ENCODE measurements at regions not wholly inside any gene's neighbourhood (a gene's known extent, or its start where the extent isn't known, plus 50 kb on each side); places are given as distances from the start of the nearest gene placed in this dataset.

DNA sequence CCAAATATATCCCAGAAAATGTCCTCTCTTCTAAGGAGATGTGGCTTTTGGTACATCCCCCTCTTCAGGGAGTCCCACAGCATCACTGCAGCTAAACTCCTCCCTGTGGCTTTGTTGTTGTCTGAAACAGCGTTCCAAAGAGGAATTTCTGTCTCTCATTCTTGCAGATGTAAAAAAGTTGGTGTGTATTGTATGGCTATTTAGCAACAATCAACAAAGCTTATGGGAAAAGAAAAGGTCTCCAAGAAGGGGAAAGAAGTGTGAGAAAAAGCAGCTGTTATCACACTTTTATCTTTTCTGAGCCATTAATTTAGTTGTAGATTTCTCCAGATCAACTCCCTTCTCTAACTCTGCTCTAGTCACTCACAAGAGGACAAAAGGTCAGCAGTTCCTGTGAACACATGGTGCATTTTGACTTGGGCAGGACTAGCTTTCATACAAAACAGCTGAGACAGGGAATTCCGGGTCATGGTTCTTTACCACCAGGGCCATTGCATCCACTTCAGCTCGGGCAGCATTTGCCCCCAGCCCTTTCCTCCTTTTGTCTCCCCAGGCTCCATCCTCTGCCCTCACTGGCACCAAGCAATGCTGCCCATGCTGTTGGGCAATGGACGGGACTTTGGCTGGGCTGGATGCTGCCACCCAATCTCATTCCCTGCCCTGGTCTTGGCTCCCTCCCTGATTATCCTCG is 184.7 kb downstream of the TMX1 start:
- TF ChIP-seq CTCF (IDR thresholded peaks at IDR 0.05; ENCODE audit: extremely low read depth, insufficient read depth, missing control alignments), result no peak
- in situ Hi-C loops (cut with MboI; ENCODE audit: low pct_unique_long_range_greater_than_20kb, low sequenced_read_pairs, unreplicated experiment), result no loop called here
- DNase-seq (ENCODE audit: low spot score), result no peak

- no peak for TF ChIP-seq CTCF (IDR thresholded peaks at IDR 0.05; ENCODE audit: extremely low read depth, insufficient read depth, missing control alignments)
- no peak for DNase-seq (ENCODE audit: low spot score)
- in situ Hi-C loops (cut with MboI; ENCODE audit: low pct_unique_long_range_greater_than_20kb, low sequenced_read_pairs, unreplicated experiment), result no loop called here
Observed at GRCh38 chr14:51428981-51429380, 188.9 kb downstream of the TMX1 start.

- no peak for DNase-seq (ENCODE audit: low spot score)
- in situ Hi-C loops (cut with MboI; ENCODE audit: low pct_unique_long_range_greater_than_20kb, low sequenced_read_pairs, unreplicated experiment), result no loop called here
- no peak for TF ChIP-seq CTCF (IDR thresholded peaks at IDR 0.05; ENCODE audit: extremely low read depth, insufficient read depth, missing control alignments)
Observed at GRCh38 chr14:51430079-51430478, 190.0 kb downstream of the TMX1 start.

GRCh38 chr14:51430633-51431032 is 190.6 kb downstream of the TMX1 start:
- in situ Hi-C loops (cut with MboI; ENCODE audit: low pct_unique_long_range_greater_than_20kb, low sequenced_read_pairs, unreplicated experiment), result no loop called here
- DNase-seq (ENCODE audit: low spot score), result no peak
- TF ChIP-seq CTCF (IDR thresholded peaks at IDR 0.05; ENCODE audit: extremely low read depth, insufficient read depth, missing control alignments), result no peak

DNA sequence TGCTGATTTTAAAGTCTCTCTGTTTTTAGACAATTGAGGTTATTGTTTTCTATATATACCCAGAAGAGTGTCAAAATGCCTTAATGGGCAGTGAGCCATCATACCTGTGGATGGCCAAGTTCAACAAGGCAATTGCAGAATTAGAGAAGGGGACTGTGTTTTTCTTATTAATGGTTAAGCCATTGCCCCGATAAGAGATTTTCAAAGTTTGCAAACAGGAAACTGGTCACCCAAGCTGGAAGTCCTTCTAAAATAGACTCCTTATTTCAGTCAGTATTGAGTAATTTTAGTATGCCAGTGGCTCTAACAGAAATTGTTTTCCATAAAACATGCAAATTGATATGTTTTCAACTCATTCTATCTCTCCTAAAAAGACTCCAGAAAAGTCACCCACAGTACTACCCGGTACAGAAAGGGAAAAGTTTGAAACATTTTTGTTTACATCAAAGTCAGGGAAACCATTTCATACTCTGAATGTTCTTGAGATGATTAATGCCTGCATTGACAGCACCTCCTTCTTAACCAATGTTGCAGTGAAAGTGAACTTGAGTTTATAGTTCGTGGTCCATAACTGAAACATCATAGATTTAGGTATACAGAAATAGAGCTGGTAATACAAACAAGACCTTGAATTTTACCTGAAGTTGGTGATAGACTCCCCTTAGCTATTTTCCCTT is 191.1 kb downstream of the TMX1 start:
- no peak for TF ChIP-seq CTCF (IDR thresholded peaks at IDR 0.05; ENCODE audit: extremely low read depth, insufficient read depth, missing control alignments)
- DNase-seq (ENCODE audit: low spot score), result no peak

GRCh38 chr14:51431741-51432140 is 191.7 kb downstream of the TMX1 start:
- DNase-seq (ENCODE audit: low spot score), result no peak
- TF ChIP-seq CTCF (IDR thresholded peaks at IDR 0.05; ENCODE audit: extremely low read depth, insufficient read depth, missing control alignments), result no peak
- in situ Hi-C loops (cut with MboI; ENCODE audit: low pct_unique_long_range_greater_than_20kb, low sequenced_read_pairs, unreplicated experiment), result no loop called here

More for the DNA sequence above, 191.1 kb downstream of the TMX1 start:
- in situ Hi-C loops (cut with MboI; ENCODE audit: low pct_unique_long_range_greater_than_20kb, low sequenced_read_pairs, unreplicated experiment), result no loop called here

Data from GM13977 (cell line).